HG03060 (cell line): ENCODE measurements at regions not wholly inside any gene's neighbourhood (a gene's known extent, or its start where the extent isn't known, plus 50 kb on each side); places are given as distances from the start of the nearest gene placed in this dataset.

Experiments
- ATAC-seq: cut with Tn5 transposase; IDR thresholded peaks from one replicate; pipeline ENCODE4 v1.9.1; 2021; ENCODE audit warnings: low read depth, moderate number of reproducible peaks; ENCODE audit not compliant: unreplicated experiment

GRCh38 chr15:39338251-39338650 is 242.6 kb upstream of the THBS1 start:
- no peak for ATAC-seq

- no peak for ATAC-seq
Observed at GRCh38 chr15:39340903-39341645, 239.8 kb upstream of the THBS1 start.

GRCh38 chr15:39344662-39345141 is 236.2 kb upstream of the THBS1 start:
- no peak for ATAC-seq

- no peak for ATAC-seq
Observed at GRCh38 chr15:39345176-39345575, 235.7 kb upstream of the THBS1 start.

- ATAC-seq: no peak
Observed at GRCh38 chr15:39347453-39347852, 233.4 kb upstream of the THBS1 start.

- ATAC-seq: no peak
Observed at GRCh38 chr15:39350785-39351184, 230.1 kb upstream of the THBS1 start.

- ATAC-seq: no peak
Observed at GRCh38 chr15:39354189-39354588, 226.7 kb upstream of the THBS1 start.

- ATAC-seq: no peak
Observed at GRCh38 chr15:39357480-39358268, 223.2 kb upstream of the THBS1 start.

- ATAC-seq: no peak
Observed at GRCh38 chr15:39358441-39359041, 222.3 kb upstream of the THBS1 start.

GRCh38 chr15:39359771-39360170 is 221.1 kb upstream of the THBS1 start:
- ATAC-seq: no peak

GRCh38 chr15:39360452-39360851 is 220.4 kb upstream of the THBS1 start:
- no peak for ATAC-seq

GRCh38 chr15:39361497-39361896 is 219.4 kb upstream of the THBS1 start:
- ATAC-seq: no peak

- ATAC-seq: no peak
Observed at GRCh38 chr15:39362821-39363561, 217.9 kb upstream of the THBS1 start.

GRCh38 chr15:39363761-39364586 is 216.9 kb upstream of the THBS1 start:
- ATAC-seq: no peak

GRCh38 chr15:39364721-39365120 is 216.2 kb upstream of the THBS1 start:
- no peak for ATAC-seq

GRCh38 chr15:39365161-39365560 is 215.7 kb upstream of the THBS1 start:
- no peak for ATAC-seq

GRCh38 chr15:39365873-39366272 is 215.0 kb upstream of the THBS1 start:
- ATAC-seq: no peak

- no peak for ATAC-seq
Observed at GRCh38 chr15:39367596-39367995, 213.3 kb upstream of the THBS1 start.

GRCh38 chr15:39369768-39370167 is 211.1 kb upstream of the THBS1 start:
- ATAC-seq: no peak

GRCh38 chr15:39376371-39376909 is 204.4 kb upstream of the THBS1 start:
- no peak for ATAC-seq
